A673 (cell line): ENCODE measurements at regions not wholly inside any gene's neighbourhood (a gene's known extent, or its start where the extent isn't known, plus 50 kb on each side); places are given as distances from the start of the nearest gene placed in this dataset.
A peak's percentile ranks its signal among the peaks of the same experiment; 100 is the strongest.

ENCODE experiments used
- BruUV-seq: library from RNA; stranded (reverse); fragments of 400-500 nt; replicated peaks from 2 replicates; lab custom pipeline; 2021; lab: Mats Ljungman, UMichigan
- CTCF ChIA-PET: fragments of 300-600 bp; sonication (Branson Sonifier 250); formaldehyde crosslinking; loops from one replicate; lab custom pipeline; 2022; ENCODE audit warnings: antibody characterized with exemption; lab: Charles Lee
- POLR2A ChIA-PET: fragments of 300-600 bp; sonication (Branson Sonifier 250); formaldehyde crosslinking; loops from one replicate; lab custom pipeline; 2022; ENCODE audit warnings: antibody characterized with exemption; ENCODE audit not compliant: low non-redundant PET; lab: Charles Lee
- DNase-seq: peaks from one replicate; pipeline ENCODE4 v3.0.0-alpha.2; 2015; ENCODE audit warnings: low spot score
- H3K27ac ChIP-seq: fragments of 200-600 bp; sonication (generic); 2 replicates; pipeline ENCODE4 v1.5.1; 2016; ENCODE audit warnings: mixed run types, low read depth, mild to moderate bottlenecking, mixed read lengths, antibody characterized with exemption, low read length; ENCODE audit not compliant: poor library complexity, severe bottlenecking
- H3K27me3 ChIP-seq: fragments of 200-600 bp; sonication (generic); replicated peaks from 2 replicates; pipeline ENCODE4 v1.6.1; 2017; ENCODE audit warnings: mixed run types, low read depth, mild to moderate bottlenecking, mixed read lengths, antibody characterized with exemption, low read length; ENCODE audit not compliant: insufficient read depth, poor library complexity
- H3K36me3 ChIP-seq: fragments of 200-600 bp; sonication (generic); 2 replicates; pipeline ENCODE4 v1.6.1; 2016; ENCODE audit warnings: mixed run types, mild to moderate bottlenecking, mixed read lengths, antibody characterized with exemption, low read length; ENCODE audit not compliant: insufficient read depth, poor library complexity, severe bottlenecking
- H3K4me1 ChIP-seq: fragments of 200-600 bp; sonication (generic); 2 replicates; pipeline ENCODE4 v1.6.1; 2017; ENCODE audit warnings: mixed run types, mild to moderate bottlenecking, mixed read lengths, antibody characterized with exemption, low read length; ENCODE audit not compliant: insufficient read depth, poor library complexity, severe bottlenecking
- H3K4me3 ChIP-seq: fragments of 200-600 bp; sonication (generic); 2 replicates; pipeline ENCODE4 v1.5.1; 2016; ENCODE audit warnings: low read depth, mixed run types, mild to moderate bottlenecking, mixed read lengths, low read length; ENCODE audit not compliant: poor library complexity, severe bottlenecking
- H3K9me3 ChIP-seq: fragments of 200-600 bp; sonication (generic); 2 replicates; pipeline ENCODE4 v1.6.1; 2016; ENCODE audit warnings: mixed run types, low read depth, mild to moderate bottlenecking, mixed read lengths, antibody characterized with exemption, low read length; ENCODE audit not compliant: poor library complexity, severe bottlenecking
- EZH2 ChIP-seq: fragments of 200-600 bp; sonication (generic); IDR thresholded peaks from 2 replicates; pipeline ENCODE4 v1.6.1; 2017; ENCODE audit warnings: borderline replicate concordance, low read depth, mild to moderate bottlenecking, mixed read lengths, antibody characterized with exemption, low read length; ENCODE audit not compliant: poor library complexity, severe bottlenecking
- intact Hi-C: fragments of 100-400 bp; cut with micrococcal nuclease; formaldehyde crosslinking; loops from one replicate; pipeline ENCODE4 v1.10.0; 2022; ENCODE audit not compliant: unreplicated experiment
- TF ChIP-seq, protein P1 (sequence below): fragments of 300-800, 200-600 bp; sonication (generic); conservative IDR thresholded peaks from 2 replicates; pipeline ENCODE4 v1.5.1; 2017; ENCODE audit warnings: low read depth, mild to moderate bottlenecking, antibody characterized with exemption, low read length, moderate library complexity, mixed read lengths

- no TSS peak for BruUV-seq
- no peak for DNase-seq
- TF ChIP-seq EZH2 = no peak
- TF ChIP-seq, protein P1, sequence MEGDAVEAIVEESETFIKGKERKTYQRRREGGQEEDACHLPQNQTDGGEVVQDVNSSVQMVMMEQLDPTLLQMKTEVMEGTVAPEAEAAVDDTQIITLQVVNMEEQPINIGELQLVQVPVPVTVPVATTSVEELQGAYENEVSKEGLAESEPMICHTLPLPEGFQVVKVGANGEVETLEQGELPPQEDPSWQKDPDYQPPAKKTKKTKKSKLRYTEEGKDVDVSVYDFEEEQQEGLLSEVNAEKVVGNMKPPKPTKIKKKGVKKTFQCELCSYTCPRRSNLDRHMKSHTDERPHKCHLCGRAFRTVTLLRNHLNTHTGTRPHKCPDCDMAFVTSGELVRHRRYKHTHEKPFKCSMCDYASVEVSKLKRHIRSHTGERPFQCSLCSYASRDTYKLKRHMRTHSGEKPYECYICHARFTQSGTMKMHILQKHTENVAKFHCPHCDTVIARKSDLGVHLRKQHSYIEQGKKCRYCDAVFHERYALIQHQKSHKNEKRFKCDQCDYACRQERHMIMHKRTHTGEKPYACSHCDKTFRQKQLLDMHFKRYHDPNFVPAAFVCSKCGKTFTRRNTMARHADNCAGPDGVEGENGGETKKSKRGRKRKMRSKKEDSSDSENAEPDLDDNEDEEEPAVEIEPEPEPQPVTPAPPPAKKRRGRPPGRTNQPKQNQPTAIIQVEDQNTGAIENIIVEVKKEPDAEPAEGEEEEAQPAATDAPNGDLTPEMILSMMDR = no peak
- POLR2A ChIA-PET = no interaction called here
- Histone ChIP-seq H3K4me1 (no peaks in the 10 kb centered on the region), H3K27ac (no peak overlapping the region), H3K36me3 (no peaks in the 10 kb centered on the region), H3K27me3 (no peaks in the 10 kb centered on the region), H3K4me3 (no peak overlapping the region), H3K9me3 (no peaks in the 10 kb centered on the region)
- intact Hi-C loops = no loop called here
- CTCF ChIA-PET = no interaction called here
These were observed 443.2 kb upstream of the FGF16 start for GRCh38 chrX:77003956-77004355.

DNA sequence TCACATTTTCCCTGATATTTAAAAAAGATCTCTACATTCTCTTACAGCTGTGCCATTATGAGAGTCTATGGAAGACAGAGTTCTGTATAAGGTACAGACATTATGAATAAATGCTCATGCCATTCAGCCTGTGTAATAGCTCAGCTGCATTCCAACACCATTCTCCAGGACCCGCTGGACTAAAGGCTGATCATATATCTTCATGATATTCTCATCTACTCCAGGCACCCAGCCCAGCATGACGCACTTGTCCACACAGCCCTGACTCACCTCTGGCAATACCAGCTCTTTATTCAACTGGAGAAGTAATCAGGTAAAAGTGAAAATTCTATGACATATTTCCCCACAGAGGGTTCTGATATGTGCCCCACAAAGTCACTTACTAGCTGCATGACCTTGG is 437.5 kb upstream of the FGF16 start:
- POLR2A ChIA-PET = no interaction called here
- BruUV-seq = no TSS peak
- Histone ChIP-seq H3K4me3 (no peak overlapping the region), H3K36me3 (no peaks in the 10 kb centered on the region), H3K27ac (no peak overlapping the region), H3K4me1 (no peaks in the 10 kb centered on the region), H3K9me3 (no peaks in the 10 kb centered on the region), H3K27me3 (no peaks in the 10 kb centered on the region)
- TF ChIP-seq, protein P1 = no peak
- TF ChIP-seq EZH2 = no peak
- CTCF ChIA-PET = no interaction called here
- no peak for DNase-seq
- intact Hi-C loops = no loop called here

DNA sequence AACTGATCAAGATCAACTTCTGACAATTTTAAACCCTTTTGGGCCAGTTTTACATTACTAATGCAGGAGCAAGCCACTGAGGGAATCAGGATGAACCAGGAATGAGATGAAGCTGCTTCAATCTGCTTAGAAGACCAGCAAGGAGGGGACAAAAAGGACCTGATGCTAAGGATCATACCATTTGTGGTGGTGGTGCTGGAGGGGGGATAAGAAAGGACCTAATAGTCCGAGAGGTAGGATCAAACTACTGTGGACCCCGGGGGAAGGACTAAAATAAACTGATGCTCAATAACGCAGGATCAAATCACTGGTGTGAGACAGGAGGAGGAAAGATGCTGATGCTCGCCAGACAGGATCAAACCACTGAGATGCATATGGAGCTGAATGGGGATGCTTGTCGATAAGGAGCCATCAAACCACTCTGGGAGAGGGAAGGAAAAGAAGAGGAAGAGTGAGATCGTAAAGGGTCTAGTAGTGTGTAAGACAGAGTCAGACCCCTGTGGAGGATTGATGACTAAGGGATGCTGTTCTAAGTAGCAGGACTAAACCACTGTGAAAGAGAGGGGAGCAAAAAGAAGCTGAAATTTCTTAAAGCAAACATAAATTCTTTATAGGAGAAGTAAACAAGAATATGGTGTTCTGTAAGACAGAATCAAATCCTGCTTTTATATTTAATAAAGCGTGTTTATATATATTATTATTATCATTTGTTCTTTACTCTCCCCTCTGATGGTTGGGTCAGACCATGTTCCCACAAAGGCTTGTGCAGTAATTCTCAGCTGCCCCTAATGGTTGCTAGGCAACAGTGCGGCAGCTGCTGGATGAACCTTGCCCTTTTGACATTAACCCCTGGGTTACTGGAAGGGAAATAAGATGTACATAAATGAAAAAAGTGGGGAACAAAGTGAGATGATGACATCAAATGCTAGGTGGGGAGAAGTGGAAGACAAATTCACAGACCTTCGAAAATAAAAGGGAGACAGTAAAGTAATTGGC is 432.5 kb upstream of the FGF16 start:
- no peaks in the 10 kb centered on the region for H3K4me1 ChIP-seq

More for the DNA sequence above, 432.5 kb upstream of the FGF16 start:
- BruUV-seq = no TSS peak
- ChIA-PET POLR2A (no interaction called here), CTCF (no interaction called here)
- no peaks in the 10 kb centered on the region for H3K27me3 ChIP-seq
- no peak overlapping the region for H3K4me3 ChIP-seq
- peak; percentile 25 for DNase-seq
- no peak for TF ChIP-seq EZH2
- TF ChIP-seq, protein P1 = no peak
- H3K9me3 ChIP-seq = no peaks in the 10 kb centered on the region
- no peaks in the 10 kb centered on the region for H3K36me3 ChIP-seq
- intact Hi-C loops = no loop called here
- H3K27ac ChIP-seq = no peak overlapping the region
